CD4-positive, alpha-beta T cell (primary cell): ENCODE measurements at regions not wholly inside any gene's neighbourhood (a gene's known extent, or its start where the extent isn't known, plus 50 kb on each side); places are given as distances from the start of the nearest gene placed in this dataset.

Experiments used
- ATAC-seq: fragments of 200-7000 bp; cut with Tn5 transposase; one replicate; pipeline ENCODE4 v1.10.0; 2022; ENCODE audit warnings: mild to moderate bottlenecking; ENCODE audit not compliant: poor library complexity
- CTCF ChIA-PET: fragments of 350-600 bp; sonication (Branson Sonifier 250); formaldehyde crosslinking; loops from one replicate; lab custom pipeline; 2021; ENCODE audit warnings: antibody characterized with exemption, inconsistent platforms; lab: Charles Lee
- POLR2A ChIA-PET: fragments of 350-600 bp; sonication (Branson Sonifier 250); formaldehyde crosslinking; loops from one replicate; lab custom pipeline; 2021; ENCODE audit warnings: antibody characterized with exemption, inconsistent platforms; lab: Charles Lee
- DNase-seq, 14 experiments: peaks; one replicate each; pipeline ENCODE4 v3.0.0-alpha.2; 2013 to 2020; ENCODE audit warnings: mixed read lengths in 2 of 14
- H3K27ac ChIP-seq, 2 donors: one replicate each; pipeline versions ENCODE4 v1.5.1 to v1.7.0; 2013; ENCODE audit warnings: low read length in 2 of 2, low read depth in 1 of 2, mild to moderate bottlenecking in 1 of 2
- H3K27me3 ChIP-seq, 2 experiments: 1 replicate in 1 of 2; 2 replicates in 1 of 2; pipeline versions ENCODE4 v1.6.1 to v1.7.0; 2013; ENCODE audit warnings: low read length in 2 of 2, control low read depth in 1 of 2, mild to moderate bottlenecking in 1 of 2, moderate library complexity in 1 of 2; ENCODE audit not compliant: insufficient read depth in 2 of 2, control insufficient read depth in 1 of 2
- H3K36me3 ChIP-seq: one replicate; pipeline ENCODE4 v1.6.1; 2013; ENCODE audit warnings: low read length, control low read depth; ENCODE audit not compliant: insufficient read depth
- H3K4me1 ChIP-seq: one replicate; pipeline ENCODE4 v1.6.1; 2013; ENCODE audit warnings: low read length, control low read depth; ENCODE audit not compliant: insufficient read depth
- H3K4me3 ChIP-seq: one replicate; pipeline ENCODE4 v1.5.1; 2013; ENCODE audit warnings: mild to moderate bottlenecking, low read length, moderate library complexity
- H3K9me3 ChIP-seq, 2 experiments: 1 replicate in 1 of 2; 2 replicates in 1 of 2; pipeline versions ENCODE4 v1.6.1 to v1.7.0; 2013; ENCODE audit warnings: low read length in 2 of 2, mild to moderate bottlenecking in 2 of 2, control low read depth in 1 of 2, moderate library complexity in 1 of 2; ENCODE audit not compliant: control insufficient read depth in 1 of 2, insufficient read depth in 1 of 2
- H3K27ac Mint-ChIP-seq: one replicate; pipeline ENCODE4 v1.8.0; 2020; ENCODE audit warnings: mixed read lengths
- H3K27me3 Mint-ChIP-seq: one replicate; pipeline ENCODE4 v1.8.0; 2021; ENCODE audit warnings: mixed read lengths
- H3K36me3 Mint-ChIP-seq: one replicate; pipeline ENCODE4 v1.8.0; 2021; ENCODE audit warnings: low read depth, mixed read lengths
- H3K4me1 Mint-ChIP-seq: one replicate; pipeline ENCODE4 v1.8.0; 2021; ENCODE audit warnings: low read depth, mixed read lengths
- H3K4me3 Mint-ChIP-seq: one replicate; pipeline ENCODE4 v1.8.0; 2020; ENCODE audit warnings: mild to moderate bottlenecking, mixed read lengths
- H3K9me3 Mint-ChIP-seq: one replicate; pipeline ENCODE4 v1.8.0; 2020; ENCODE audit warnings: mixed read lengths
- intact Hi-C, 2 experiments: fragments of 100-400 bp; cut with DNase I in 1 of 2; cut with micrococcal nuclease in 1 of 2; formaldehyde crosslinking; loops; one replicate each; pipeline versions ENCODE4 v1.15.1 to v1.9.0; 2023 to 2025; cut with DNase I, micrococcal nuclease
- TF ChIP-seq, protein P1 (sequence below): fragments of 200-600 bp; IDR thresholded peaks from one replicate; pipeline ENCODE4 v1.8.0; 2022; ENCODE audit warnings: antibody characterized with exemption, mild to moderate bottlenecking

DNA sequence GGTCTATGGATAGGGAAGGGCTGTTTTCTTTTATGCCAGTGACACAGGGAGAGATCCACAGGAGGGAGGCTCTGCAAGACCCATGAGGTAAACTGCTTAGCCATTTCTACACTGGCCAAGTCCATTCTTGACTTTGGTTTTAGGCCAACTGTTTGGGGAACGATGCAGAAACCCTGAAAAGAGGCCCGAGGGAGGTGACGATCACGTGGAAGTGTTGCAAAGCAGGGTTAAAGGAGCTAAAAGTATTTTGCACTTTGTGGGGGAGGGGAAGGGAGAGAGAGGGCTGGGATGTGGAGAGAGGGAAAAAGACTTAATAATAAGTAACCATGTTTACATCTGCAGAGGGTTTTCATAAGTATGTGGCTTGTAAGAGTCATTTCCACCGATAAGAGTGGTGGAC, 239.7 kb downstream of the EMX2 start:
- TF ChIP-seq, protein P1, sequence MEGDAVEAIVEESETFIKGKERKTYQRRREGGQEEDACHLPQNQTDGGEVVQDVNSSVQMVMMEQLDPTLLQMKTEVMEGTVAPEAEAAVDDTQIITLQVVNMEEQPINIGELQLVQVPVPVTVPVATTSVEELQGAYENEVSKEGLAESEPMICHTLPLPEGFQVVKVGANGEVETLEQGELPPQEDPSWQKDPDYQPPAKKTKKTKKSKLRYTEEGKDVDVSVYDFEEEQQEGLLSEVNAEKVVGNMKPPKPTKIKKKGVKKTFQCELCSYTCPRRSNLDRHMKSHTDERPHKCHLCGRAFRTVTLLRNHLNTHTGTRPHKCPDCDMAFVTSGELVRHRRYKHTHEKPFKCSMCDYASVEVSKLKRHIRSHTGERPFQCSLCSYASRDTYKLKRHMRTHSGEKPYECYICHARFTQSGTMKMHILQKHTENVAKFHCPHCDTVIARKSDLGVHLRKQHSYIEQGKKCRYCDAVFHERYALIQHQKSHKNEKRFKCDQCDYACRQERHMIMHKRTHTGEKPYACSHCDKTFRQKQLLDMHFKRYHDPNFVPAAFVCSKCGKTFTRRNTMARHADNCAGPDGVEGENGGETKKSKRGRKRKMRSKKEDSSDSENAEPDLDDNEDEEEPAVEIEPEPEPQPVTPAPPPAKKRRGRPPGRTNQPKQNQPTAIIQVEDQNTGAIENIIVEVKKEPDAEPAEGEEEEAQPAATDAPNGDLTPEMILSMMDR: no peak
- Mint-ChIP-seq H3K27ac (no peak overlapping the region), H3K27me3 (peaks cover 19% of the 10 kb centered on the region), H3K36me3 (no peaks in the 10 kb centered on the region), H3K9me3 (no peaks in the 10 kb centered on the region), H3K4me1 (no peaks in the 10 kb centered on the region), H3K4me3 (no peak overlapping the region)
- no peaks in the 10 kb centered on the region for H3K4me1 ChIP-seq
- H3K27ac ChIP-seq: no peak overlapping the region
- ChIA-PET POLR2A (no interaction called here), CTCF (no interaction called here)
- no peak for ATAC-seq
- no peak for DNase-seq
- peaks cover 0 to 8% of the 10 kb centered on the region in 2 experiments for H3K27me3 ChIP-seq
- peaks cover 0 to 11% of the 10 kb centered on the region in 2 experiments for H3K9me3 ChIP-seq
- no peaks in the 10 kb centered on the region for H3K36me3 ChIP-seq
- intact Hi-C loops: no loop called here
- no peak overlapping the region for H3K4me3 ChIP-seq

DNA sequence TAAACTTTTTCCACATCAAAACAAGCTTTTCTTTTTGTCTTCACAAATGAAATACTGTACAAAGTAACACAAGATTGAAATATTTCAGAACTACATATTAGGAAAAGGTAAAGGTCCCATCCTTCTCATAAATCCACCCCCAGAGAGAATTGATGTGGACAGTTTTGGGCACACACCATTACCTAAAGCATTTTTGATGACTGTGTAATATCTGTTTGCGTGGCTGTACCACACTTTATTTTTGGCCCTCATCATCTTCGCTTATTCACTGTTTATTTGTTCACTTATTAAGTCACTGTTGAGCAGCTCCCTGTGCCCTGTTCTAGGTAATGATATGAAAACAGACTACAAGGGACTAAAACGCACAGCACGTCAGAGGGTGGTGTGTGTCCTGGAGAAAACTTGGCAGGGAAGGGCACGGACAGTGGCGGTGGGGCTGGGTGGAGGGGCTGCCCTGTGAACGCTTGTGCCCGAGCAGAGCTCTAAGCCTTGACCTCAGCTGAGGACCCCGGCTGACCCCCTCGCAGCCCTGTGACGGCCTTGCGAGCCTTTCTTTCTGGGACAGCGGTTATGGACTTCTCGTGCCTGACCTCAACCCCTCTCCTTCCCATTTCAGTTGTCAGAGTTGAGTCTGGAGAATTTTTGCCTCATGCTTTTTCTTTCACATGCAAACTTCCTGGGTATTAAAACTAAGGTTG, 241.3 kb downstream of the EMX2 start:
- ATAC-seq (no peak), DNase-seq (no peak)
- H3K27me3 Mint-ChIP-seq: peaks cover 19% of the 10 kb centered on the region
- Histone ChIP-seq H3K27me3 (peaks cover 0 to 7% of the 10 kb centered on the region in 2 experiments), H3K36me3 (no peaks in the 10 kb centered on the region), H3K4me3 (no peak overlapping the region), H3K9me3 (peaks cover 0 to 11% of the 10 kb centered on the region in 2 experiments), H3K4me1 (no peaks in the 10 kb centered on the region), H3K27ac (no peak overlapping the region)
- intact Hi-C loops: no loop called here
- no peaks in the 10 kb centered on the region for H3K9me3 Mint-ChIP-seq
- H3K27ac Mint-ChIP-seq: no peak overlapping the region
- ChIA-PET POLR2A (no interaction called here), CTCF (no interaction called here)
- no peak overlapping the region for H3K4me3 Mint-ChIP-seq
- H3K36me3 Mint-ChIP-seq: no peaks in the 10 kb centered on the region
- no peaks in the 10 kb centered on the region for H3K4me1 Mint-ChIP-seq
- TF ChIP-seq, protein P1: no peak

DNA sequence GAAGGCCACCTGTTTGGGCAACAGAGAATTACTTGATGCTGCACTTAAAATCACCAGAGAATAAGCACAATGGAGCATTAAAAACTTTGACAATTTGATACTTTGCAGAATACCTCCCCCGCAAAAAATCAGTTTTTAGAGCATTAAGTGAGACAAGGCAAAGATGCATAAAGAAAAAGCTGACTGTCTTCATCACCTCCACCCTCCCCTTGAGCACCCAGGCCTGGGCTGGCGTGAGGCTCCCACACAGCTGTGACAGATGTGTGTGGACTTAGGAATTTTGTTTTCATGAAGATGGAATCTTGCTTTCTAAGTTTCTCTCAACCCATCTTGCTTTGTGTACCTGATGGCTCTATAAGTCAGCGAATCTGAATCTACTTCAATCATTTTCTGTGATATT, 242.2 kb downstream of the EMX2 start:
- H3K36me3 ChIP-seq: no peaks in the 10 kb centered on the region
- POLR2A ChIA-PET: no interaction called here
- DNase-seq: no peak
- TF ChIP-seq, protein P1: no peak
- no peak for ATAC-seq
- no peak overlapping the region for H3K4me3 ChIP-seq
- H3K4me1 Mint-ChIP-seq: no peaks in the 10 kb centered on the region
- no peak overlapping the region for H3K27ac ChIP-seq
- peaks cover 17% of the 10 kb centered on the region for H3K27me3 Mint-ChIP-seq
- peaks cover 0 to 11% of the 10 kb centered on the region in 2 experiments for H3K9me3 ChIP-seq
- CTCF ChIA-PET: no interaction called here
- H3K9me3 Mint-ChIP-seq: no peaks in the 10 kb centered on the region
- no peak overlapping the region for H3K4me3 Mint-ChIP-seq
- H3K27me3 ChIP-seq: peaks cover 0 to 4% of the 10 kb centered on the region in 2 experiments
- H3K36me3 Mint-ChIP-seq: no peaks in the 10 kb centered on the region
- H3K27ac Mint-ChIP-seq: no peak overlapping the region
- intact Hi-C loops: no loop called here
- H3K4me1 ChIP-seq: no peaks in the 10 kb centered on the region
